ENCODE measurements at regions not wholly inside any gene's neighbourhood (a gene's known extent, or its start where the extent isn't known, plus 50 kb on each side); places are given as distances from the start of the nearest gene placed in this dataset.

DNA sequence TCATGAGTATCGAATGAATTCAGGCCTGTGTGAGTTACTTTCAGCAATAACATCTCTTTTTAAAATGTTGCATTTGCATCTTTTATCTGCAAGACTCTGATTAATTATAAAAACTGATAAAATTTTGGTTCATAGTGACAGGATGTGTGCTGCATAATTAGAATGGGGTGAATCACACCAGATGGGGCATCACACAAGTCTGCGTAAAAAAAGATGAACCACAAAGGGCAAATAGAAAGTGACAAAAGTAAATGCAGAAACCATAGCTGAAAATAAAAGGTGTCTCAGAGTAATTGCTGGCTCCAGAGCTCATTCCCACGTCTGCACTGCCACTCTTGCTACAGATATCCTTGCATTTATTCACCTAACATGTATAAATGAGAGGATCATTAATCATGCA, 131.1 kb downstream of the HS3ST1 start:
- H3K4me3 Mint-ChIP-seq (ENCODE audit: unreplicated experiment): no peak overlapping the region
- TF ChIP-seq, protein P1, sequence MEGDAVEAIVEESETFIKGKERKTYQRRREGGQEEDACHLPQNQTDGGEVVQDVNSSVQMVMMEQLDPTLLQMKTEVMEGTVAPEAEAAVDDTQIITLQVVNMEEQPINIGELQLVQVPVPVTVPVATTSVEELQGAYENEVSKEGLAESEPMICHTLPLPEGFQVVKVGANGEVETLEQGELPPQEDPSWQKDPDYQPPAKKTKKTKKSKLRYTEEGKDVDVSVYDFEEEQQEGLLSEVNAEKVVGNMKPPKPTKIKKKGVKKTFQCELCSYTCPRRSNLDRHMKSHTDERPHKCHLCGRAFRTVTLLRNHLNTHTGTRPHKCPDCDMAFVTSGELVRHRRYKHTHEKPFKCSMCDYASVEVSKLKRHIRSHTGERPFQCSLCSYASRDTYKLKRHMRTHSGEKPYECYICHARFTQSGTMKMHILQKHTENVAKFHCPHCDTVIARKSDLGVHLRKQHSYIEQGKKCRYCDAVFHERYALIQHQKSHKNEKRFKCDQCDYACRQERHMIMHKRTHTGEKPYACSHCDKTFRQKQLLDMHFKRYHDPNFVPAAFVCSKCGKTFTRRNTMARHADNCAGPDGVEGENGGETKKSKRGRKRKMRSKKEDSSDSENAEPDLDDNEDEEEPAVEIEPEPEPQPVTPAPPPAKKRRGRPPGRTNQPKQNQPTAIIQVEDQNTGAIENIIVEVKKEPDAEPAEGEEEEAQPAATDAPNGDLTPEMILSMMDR (IDR thresholded peaks at IDR 0.05): no peak
- no peaks in the 10 kb centered on the region for H3K27me3 Mint-ChIP-seq (ENCODE audit: low read depth)
- no peak overlapping the region for H3K27ac Mint-ChIP-seq (ENCODE audit: unreplicated experiment)
- no peak for DNase-seq (ENCODE audit: low spot score)
- H3K36me3 Mint-ChIP-seq (ENCODE audit: low read depth): no peaks in the 10 kb centered on the region
- H3K4me1 Mint-ChIP-seq (ENCODE audit: low read depth): no peaks in the 10 kb centered on the region
- no peaks in the 10 kb centered on the region for H3K9me3 Mint-ChIP-seq (ENCODE audit: low read depth)

- no peak overlapping the region for H3K27ac Mint-ChIP-seq (ENCODE audit: unreplicated experiment)
- H3K4me3 Mint-ChIP-seq (ENCODE audit: unreplicated experiment): no peak overlapping the region
- TF ChIP-seq, protein P1 (IDR thresholded peaks at IDR 0.05): no peak
- H3K27me3 Mint-ChIP-seq (ENCODE audit: low read depth): no peaks in the 10 kb centered on the region
- DNase-seq (ENCODE audit: low spot score): no peak
- H3K9me3 Mint-ChIP-seq (ENCODE audit: low read depth): no peaks in the 10 kb centered on the region
- H3K4me1 Mint-ChIP-seq (ENCODE audit: low read depth): no peaks in the 10 kb centered on the region
- no peaks in the 10 kb centered on the region for H3K36me3 Mint-ChIP-seq (ENCODE audit: low read depth)
These were observed 131.5 kb downstream of the HS3ST1 start for GRCh38 chr4:11297201-11297600.

- Mint-ChIP-seq H3K36me3 (ENCODE audit: low read depth) (no peaks in the 10 kb centered on the region), H3K4me1 (ENCODE audit: low read depth) (no peaks in the 10 kb centered on the region), H3K27ac (ENCODE audit: unreplicated experiment) (no peak overlapping the region), H3K27me3 (ENCODE audit: low read depth) (no peaks in the 10 kb centered on the region), H3K9me3 (ENCODE audit: low read depth) (no peaks in the 10 kb centered on the region), H3K4me3 (ENCODE audit: unreplicated experiment) (no peak overlapping the region)
- TF ChIP-seq, protein P1 (IDR thresholded peaks at IDR 0.05): no peak
- DNase-seq (ENCODE audit: low spot score): no peak
These were observed 134.8 kb downstream of the HS3ST1 start for GRCh38 chr4:11293866-11294265.

GRCh38 chr4:11287055-11287454, 141.6 kb downstream of the HS3ST1 start:
- Mint-ChIP-seq H3K9me3 (ENCODE audit: low read depth) (peaks cover 10% of the 10 kb centered on the region), H3K27me3 (ENCODE audit: low read depth) (no peaks in the 10 kb centered on the region), H3K4me1 (ENCODE audit: low read depth) (no peaks in the 10 kb centered on the region), H3K27ac (ENCODE audit: unreplicated experiment) (no peak overlapping the region), H3K4me3 (ENCODE audit: unreplicated experiment) (no peak overlapping the region), H3K36me3 (ENCODE audit: low read depth) (no peaks in the 10 kb centered on the region)
- no peak for DNase-seq (ENCODE audit: low spot score)
- TF ChIP-seq, protein P1 (IDR thresholded peaks at IDR 0.05): no peak

DNA sequence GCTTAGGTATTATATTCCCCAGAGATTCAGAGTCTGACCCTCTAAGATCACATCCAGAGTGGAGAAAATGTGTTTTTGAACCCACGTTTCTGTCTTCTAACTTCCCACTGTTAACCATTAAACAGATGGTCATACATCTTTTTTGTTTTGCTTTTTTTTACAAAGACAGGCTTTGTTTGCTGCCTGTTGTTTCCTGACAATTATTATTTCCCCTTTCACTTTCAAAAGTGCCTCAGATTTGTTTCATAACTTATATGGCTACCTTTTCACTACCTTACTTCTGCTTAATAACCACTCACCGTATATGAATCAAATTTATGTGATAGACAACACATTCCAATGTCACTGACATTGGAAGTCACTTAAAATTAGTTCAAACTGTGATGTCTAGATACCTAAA, 142.2 kb downstream of the HS3ST1 start:
- TF ChIP-seq, protein P1 (IDR thresholded peaks at IDR 0.05): no peak
- DNase-seq (ENCODE audit: low spot score): no peak
- H3K27me3 Mint-ChIP-seq (ENCODE audit: low read depth): no peaks in the 10 kb centered on the region
- H3K36me3 Mint-ChIP-seq (ENCODE audit: low read depth): no peaks in the 10 kb centered on the region
- H3K27ac Mint-ChIP-seq (ENCODE audit: unreplicated experiment): no peak overlapping the region
- peaks cover 10% of the 10 kb centered on the region for H3K9me3 Mint-ChIP-seq (ENCODE audit: low read depth)
- H3K4me1 Mint-ChIP-seq (ENCODE audit: low read depth): no peaks in the 10 kb centered on the region
- H3K4me3 Mint-ChIP-seq (ENCODE audit: unreplicated experiment): no peak overlapping the region

Measured in chondrocyte (in vitro differentiated cells).